Keratinocyte (primary cell): ENCODE measurements at regions not wholly inside any gene's neighbourhood (a gene's known extent, or its start where the extent isn't known, plus 50 kb on each side); places are given as distances from the start of the nearest gene placed in this dataset.

Source experiments
- CTCF ChIP-seq, 3 experiments: IDR thresholded peaks in 1 of 3; conservative IDR thresholded peaks in 1 of 3; optimal IDR thresholded peaks in 1 of 3; 2 replicates in 2 of 3; 3 replicates in 1 of 3; pipeline versions ENCODE3 to v1.5.1; 2011; ENCODE audit warnings: low read length in 3 of 3, mild to moderate bottlenecking in 3 of 3, moderate library complexity in 2 of 3, control low read depth in 1 of 3, inconsistent platforms in 1 of 3; ENCODE audit not compliant: insufficient read depth in 2 of 3; ENCODE audit errors: extremely low read depth in 1 of 3
- EZH2 ChIP-seq: IDR thresholded peaks from one replicate; pipeline ENCODE4 v1.6.1; 2012; ENCODE audit warnings: inconsistent platforms, mild to moderate bottlenecking, low read length, moderate library complexity

- TF ChIP-seq CTCF (optimal IDR thresholded peaks at IDR 0.05 in 1 of 3, IDR thresholded peaks at IDR 0.05 in 1 of 3, conservative IDR thresholded peaks at IDR 0.05 in 1 of 3; ENCODE audit: extremely low read depth in 1 of 3, insufficient read depth in 2 of 3, low read length in 3 of 3) (no peak), EZH2 (no peak)
These were observed 110.6 kb downstream of the CD164 start for GRCh38 chr6:109271622-109272021.
